OCI-LY7 (cell line): ENCODE measurements at regions not wholly inside any gene's neighbourhood (a gene's known extent, or its start where the extent isn't known, plus 50 kb on each side); places are given as distances from the start of the nearest gene placed in this dataset.

ENCODE experiments used
- BruUV-seq: library from RNA; stranded (reverse); fragments of 400-500 nt; replicated peaks from 2 replicates; lab custom pipeline; 2021; lab: Mats Ljungman, UMichigan
- CTCF ChIA-PET: fragments of 300-600 bp; sonication (Branson Sonifier 250); formaldehyde crosslinking; loops from one replicate; lab custom pipeline; 2022; ENCODE audit warnings: antibody characterized with exemption; ENCODE audit not compliant: unreplicated experiment; lab: Charles Lee
- POLR2A ChIA-PET: fragments of 300-600 bp; sonication (Branson Sonifier 250); formaldehyde crosslinking; loops from one replicate; lab custom pipeline; 2022; ENCODE audit warnings: antibody characterized with exemption; lab: Charles Lee
- DNase-seq: peaks from one replicate; pipeline ENCODE4 v3.0.0-alpha.2; 2015; ENCODE audit warnings: low spot score
- H2AFZ ChIP-seq: fragments of 200-600 bp; sonication (generic), shearing (Covaris generic); 2 replicates; pipeline ENCODE4 v1.6.1; 2014; ENCODE audit warnings: mild to moderate bottlenecking, antibody characterized with exemption, low read length, moderate library complexity
- H3K27ac ChIP-seq: fragments of 200-600 bp; sonication (generic); 2 replicates; pipeline ENCODE4 v1.5.1; 2014; ENCODE audit warnings: mixed run types, low read depth, mild to moderate bottlenecking, moderate library complexity, low read length, inconsistent platforms; ENCODE audit not compliant: poor library complexity, severe bottlenecking
- H3K36me3 ChIP-seq: fragments of 200-600 bp; sonication (generic); 2 replicates; pipeline ENCODE4 v1.6.1; 2014; ENCODE audit warnings: mild to moderate bottlenecking, antibody characterized with exemption, low read length, moderate library complexity, mixed read lengths; ENCODE audit not compliant: insufficient read depth
- H3K4me1 ChIP-seq: fragments of 200-600 bp; sonication (generic); 2 replicates; pipeline ENCODE4 v1.5.1; 2014; ENCODE audit warnings: mild to moderate bottlenecking, low read length; ENCODE audit not compliant: insufficient read depth, poor library complexity, severe bottlenecking
- H3K4me2 ChIP-seq: fragments of 200-600 bp; sonication (generic); 2 replicates; pipeline ENCODE4 v1.6.1; 2014; ENCODE audit warnings: mild to moderate bottlenecking, low read length
- H3K4me3 ChIP-seq: fragments of 200-600 bp; sonication (generic); 2 replicates; pipeline ENCODE4 v1.5.1; 2014; ENCODE audit warnings: mild to moderate bottlenecking, low read depth, low read length; ENCODE audit not compliant: poor library complexity, severe bottlenecking
- H3K79me2 ChIP-seq: fragments of 200-600 bp; sonication (generic); 2 replicates; pipeline ENCODE4 v1.6.1; 2016; ENCODE audit warnings: low read depth, mild to moderate bottlenecking, low read length, moderate library complexity, mixed read lengths; ENCODE audit not compliant: insufficient read depth
- H3K9me2 ChIP-seq: fragments of 200-600 bp; sonication (generic); 2 replicates; pipeline ENCODE4 v1.6.1; 2016; ENCODE audit warnings: mild to moderate bottlenecking, low read length, mixed read lengths; ENCODE audit not compliant: insufficient read depth
- H3K9me3 ChIP-seq: fragments of 200-600 bp; sonication (generic); 2 replicates; pipeline ENCODE4 v1.6.1; 2014; ENCODE audit warnings: mild to moderate bottlenecking, mixed run types, low read length, mixed read lengths
- H4K20me1 ChIP-seq: fragments of 200-600 bp; sonication (generic); 2 replicates; pipeline ENCODE4 v1.6.1; 2014; ENCODE audit warnings: mild to moderate bottlenecking, antibody characterized with exemption, low read length, moderate library complexity, mixed read lengths; ENCODE audit not compliant: insufficient read depth
- EZH2phosphoT487 ChIP-seq: fragments of 200-600 bp; sonication (generic); IDR thresholded peaks from 2 replicates; pipeline ENCODE4 v1.6.1; 2018; ENCODE audit warnings: low read depth, borderline replicate concordance, mild to moderate bottlenecking, mixed run types, antibody characterized with exemption, low read length, moderate library complexity, mixed read lengths
- intact Hi-C: fragments of 100-400 bp; cut with micrococcal nuclease; formaldehyde crosslinking; loops from one replicate; pipeline ENCODE4 v1.10.0; 2022; ENCODE audit not compliant: unreplicated experiment
- TF ChIP-seq, protein P1 (sequence below): fragments of 200-600 bp; sonication (generic); conservative IDR thresholded peaks from 2 replicates; pipeline ENCODE4 v1.5.1; 2014; ENCODE audit warnings: mild to moderate bottlenecking, antibody characterized with exemption, low read length, moderate library complexity, mixed read lengths

DNA sequence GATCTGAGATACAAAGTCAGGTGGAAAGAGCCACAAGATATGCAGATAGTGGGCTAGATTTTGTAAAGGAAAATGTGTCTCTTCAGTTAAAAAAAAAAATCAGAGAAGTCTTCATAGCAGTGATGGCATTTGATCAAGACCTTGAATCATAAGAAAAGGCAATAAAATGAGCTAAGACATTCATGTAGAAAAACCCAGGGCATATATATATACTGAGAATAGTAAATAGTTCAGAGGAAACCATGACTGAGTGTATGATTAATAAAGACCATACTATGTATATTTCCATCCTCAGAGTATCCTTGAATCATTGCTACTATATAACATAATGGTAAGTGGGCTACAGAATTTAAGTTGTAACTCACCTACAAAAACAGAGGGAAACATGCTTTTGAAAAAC lies 321.7 kb upstream of the NR5A2 start:
- no peak overlapping the region for H3K4me3 ChIP-seq
- H3K9me2 ChIP-seq = no peaks in the 10 kb centered on the region
- no peak for DNase-seq
- intact Hi-C loops = no loop called here
- no peaks in the 10 kb centered on the region for H4K20me1 ChIP-seq
- no peak overlapping the region for H2AFZ ChIP-seq
- H3K36me3 ChIP-seq = no peaks in the 10 kb centered on the region
- CTCF ChIA-PET = interaction anchor here (0.5 kb wide), 1 partner anchor 123 kb away, joined by 3 read pairs; no protein-coding TSS in a partner anchor
- no peak for TF ChIP-seq EZH2phosphoT487
- TF ChIP-seq, protein P1, sequence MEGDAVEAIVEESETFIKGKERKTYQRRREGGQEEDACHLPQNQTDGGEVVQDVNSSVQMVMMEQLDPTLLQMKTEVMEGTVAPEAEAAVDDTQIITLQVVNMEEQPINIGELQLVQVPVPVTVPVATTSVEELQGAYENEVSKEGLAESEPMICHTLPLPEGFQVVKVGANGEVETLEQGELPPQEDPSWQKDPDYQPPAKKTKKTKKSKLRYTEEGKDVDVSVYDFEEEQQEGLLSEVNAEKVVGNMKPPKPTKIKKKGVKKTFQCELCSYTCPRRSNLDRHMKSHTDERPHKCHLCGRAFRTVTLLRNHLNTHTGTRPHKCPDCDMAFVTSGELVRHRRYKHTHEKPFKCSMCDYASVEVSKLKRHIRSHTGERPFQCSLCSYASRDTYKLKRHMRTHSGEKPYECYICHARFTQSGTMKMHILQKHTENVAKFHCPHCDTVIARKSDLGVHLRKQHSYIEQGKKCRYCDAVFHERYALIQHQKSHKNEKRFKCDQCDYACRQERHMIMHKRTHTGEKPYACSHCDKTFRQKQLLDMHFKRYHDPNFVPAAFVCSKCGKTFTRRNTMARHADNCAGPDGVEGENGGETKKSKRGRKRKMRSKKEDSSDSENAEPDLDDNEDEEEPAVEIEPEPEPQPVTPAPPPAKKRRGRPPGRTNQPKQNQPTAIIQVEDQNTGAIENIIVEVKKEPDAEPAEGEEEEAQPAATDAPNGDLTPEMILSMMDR = no peak
- no peak overlapping the region for H3K27ac ChIP-seq
- BruUV-seq = no TSS peak
- no peak overlapping the region for H3K4me2 ChIP-seq
- no peaks in the 10 kb centered on the region for H3K4me1 ChIP-seq
- POLR2A ChIA-PET = interaction anchor here (0.7 to 1.3 kb wide), 4 partner anchors 23 to 812 kb away, joined by 3 to 4 read pairs (median 3); no protein-coding TSS in a partner anchor
- H3K79me2 ChIP-seq = no peaks in the 10 kb centered on the region
- no peaks in the 10 kb centered on the region for H3K9me3 ChIP-seq

DNA sequence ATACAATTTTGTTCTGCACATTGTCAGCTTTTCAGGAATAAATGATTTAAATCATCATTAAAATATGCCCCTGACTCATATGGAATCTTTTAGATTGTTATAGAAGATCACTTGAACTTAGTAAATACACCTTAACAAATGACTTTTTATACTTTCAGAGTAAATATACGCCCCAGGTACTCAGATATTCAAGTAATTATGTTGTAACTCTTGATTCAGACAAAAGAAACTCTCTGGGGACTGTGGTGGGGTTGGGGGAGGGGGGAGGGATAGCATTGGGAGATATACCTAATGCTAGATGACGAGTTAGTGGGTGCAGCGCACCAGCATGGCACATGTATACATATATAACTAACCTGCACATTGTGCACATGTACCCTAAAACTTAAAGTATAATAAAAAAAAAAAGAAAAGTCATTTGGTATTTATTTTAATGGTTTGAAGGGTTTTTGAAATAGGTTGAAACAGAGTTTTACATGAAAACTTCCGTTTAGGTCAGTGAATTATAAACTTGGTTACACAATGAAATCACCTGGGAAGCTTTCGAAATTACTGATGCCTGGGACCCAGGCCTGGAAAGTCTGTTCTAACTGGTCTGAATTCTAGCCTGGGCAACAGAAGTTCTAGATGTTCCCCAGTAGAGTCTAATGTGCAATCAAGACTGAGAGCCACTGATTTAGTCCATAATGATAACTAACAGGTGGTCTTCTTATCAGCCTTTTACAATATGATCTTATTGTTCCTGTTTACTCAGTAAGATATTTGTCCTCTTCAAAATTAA lies 320.5 kb upstream of the NR5A2 start:
- BruUV-seq = no TSS peak
- POLR2A ChIA-PET = interaction anchor here (0.8 kb wide), 1 partner anchor 82 kb away, joined by 4 read pairs; no protein-coding TSS in a partner anchor
- CTCF ChIA-PET = no interaction called here
- intact Hi-C loops = no loop called here
- H3K36me3 ChIP-seq = no peaks in the 10 kb centered on the region
- DNase-seq = no peak
- H2AFZ ChIP-seq = no peak overlapping the region
- H3K79me2 ChIP-seq = no peaks in the 10 kb centered on the region
- no peaks in the 10 kb centered on the region for H3K9me2 ChIP-seq
- no peaks in the 10 kb centered on the region for H3K4me1 ChIP-seq
- no peaks in the 10 kb centered on the region for H3K9me3 ChIP-seq
- no peak overlapping the region for H3K4me2 ChIP-seq
- no peak for TF ChIP-seq EZH2phosphoT487
- H3K4me3 ChIP-seq = no peak overlapping the region
- H3K27ac ChIP-seq = no peak overlapping the region
- H4K20me1 ChIP-seq = no peaks in the 10 kb centered on the region

DNA sequence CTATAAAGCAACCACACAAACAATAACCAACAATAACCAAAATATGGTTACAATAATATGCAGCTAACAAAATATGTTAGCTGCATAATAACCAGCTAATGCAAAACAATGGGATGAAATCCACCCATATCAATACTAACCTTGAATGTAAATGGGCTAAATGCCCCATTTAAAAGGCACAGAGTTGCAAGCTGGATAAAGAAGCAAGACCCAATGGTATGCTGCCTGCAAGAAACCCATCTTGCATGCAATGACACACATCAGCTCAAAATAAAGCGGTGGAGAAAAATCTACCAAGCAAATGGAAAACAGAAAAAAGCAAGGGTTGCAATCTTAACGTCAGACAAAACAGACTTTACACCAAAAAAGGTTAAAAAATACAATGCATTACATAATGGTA lies 316.5 kb upstream of the NR5A2 start:
- Histone ChIP-seq H3K79me2 (no peaks in the 10 kb centered on the region), H3K4me2 (no peak overlapping the region), H3K4me3 (no peak overlapping the region), H3K4me1 (no peaks in the 10 kb centered on the region), H3K9me2 (no peaks in the 10 kb centered on the region), H2AFZ (no peak overlapping the region), H3K9me3 (no peaks in the 10 kb centered on the region), H3K27ac (no peak overlapping the region), H3K36me3 (no peaks in the 10 kb centered on the region), H4K20me1 (no peaks in the 10 kb centered on the region)
- intact Hi-C loops = no loop called here
- no peak for DNase-seq
- ChIA-PET CTCF (interaction anchor here (0.6 kb wide), 1 partner anchor 107 kb away, joined by 3 read pairs; no protein-coding TSS in a partner anchor), POLR2A (interaction anchor here (0.5 kb wide), 1 partner anchor 297 kb away, joined by 6 read pairs; no protein-coding TSS in a partner anchor)
- TF ChIP-seq, protein P1 = no peak
- TF ChIP-seq EZH2phosphoT487 = no peak
- BruUV-seq = no TSS peak
